HG03060 (cell line): ENCODE measurements at regions not wholly inside any gene's neighbourhood (a gene's known extent, or its start where the extent isn't known, plus 50 kb on each side); places are given as distances from the start of the nearest gene placed in this dataset.

Source experiments
- ATAC-seq: cut with Tn5 transposase; IDR thresholded peaks from one replicate; pipeline ENCODE4 v1.9.1; 2021; ENCODE audit warnings: low read depth, moderate number of reproducible peaks; ENCODE audit not compliant: unreplicated experiment

GRCh38 chr5:60349891-60350415 lies 350.0 kb downstream of the DEPDC1B start:
- ATAC-seq = no peak

GRCh38 chr5:60346393-60346792 lies 353.6 kb downstream of the DEPDC1B start:
- no peak for ATAC-seq

GRCh38 chr5:60343102-60343501 lies 356.9 kb downstream of the DEPDC1B start:
- no peak for ATAC-seq

GRCh38 chr5:60340965-60341471 lies 358.9 kb downstream of the DEPDC1B start:
- ATAC-seq = no peak

GRCh38 chr5:60340326-60340725 lies 359.6 kb downstream of the DEPDC1B start:
- ATAC-seq = no peak

- ATAC-seq = no peak
Observed at GRCh38 chr5:60339691-60340201, 360.2 kb downstream of the DEPDC1B start.

GRCh38 chr5:60338846-60339245 lies 361.1 kb downstream of the DEPDC1B start:
- no peak for ATAC-seq

- ATAC-seq = no peak
Observed at GRCh38 chr5:60336491-60336890, 363.5 kb downstream of the DEPDC1B start.

- no peak for ATAC-seq
Observed at GRCh38 chr5:60335913-60336312, 364.1 kb downstream of the DEPDC1B start.

- ATAC-seq = no peak
Observed at GRCh38 chr5:60334281-60334713, 365.7 kb downstream of the DEPDC1B start.

GRCh38 chr5:60333005-60333571 lies 366.9 kb downstream of the DEPDC1B start:
- ATAC-seq = no peak

- peak; percentile 84 for ATAC-seq
Observed at GRCh38 chr5:60332244-60333004, 367.5 kb downstream of the DEPDC1B start.

GRCh38 chr5:60330236-60330635 lies 369.7 kb downstream of the DEPDC1B start:
- no peak for ATAC-seq

GRCh38 chr5:60325870-60326269 lies 374.1 kb downstream of the DEPDC1B start:
- ATAC-seq = no peak

GRCh38 chr5:60323596-60323995 lies 376.4 kb downstream of the DEPDC1B start:
- ATAC-seq = no peak

- ATAC-seq = no peak
Observed at GRCh38 chr5:60312098-60312497, 387.9 kb downstream of the DEPDC1B start.

GRCh38 chr5:60299944-60300343 lies 400.0 kb downstream of the DEPDC1B start:
- ATAC-seq = no peak

- ATAC-seq = no peak
Observed at GRCh38 chr5:60297658-60298057, 402.3 kb downstream of the DEPDC1B start.

- ATAC-seq = no peak
Observed at GRCh38 chr5:60295423-60295822, 401.9 kb upstream of the PDE4D start.

GRCh38 chr5:60293518-60293917 lies 400.0 kb upstream of the PDE4D start:
- ATAC-seq = no peak

- peak; percentile 77 for ATAC-seq
Observed at GRCh38 chr5:60287174-60287771, 393.7 kb upstream of the PDE4D start.
